ENCODE measurements at regions not wholly inside any gene's neighbourhood (a gene's known extent, or its start where the extent isn't known, plus 50 kb on each side); places are given as distances from the start of the nearest gene placed in this dataset.

DNA sequence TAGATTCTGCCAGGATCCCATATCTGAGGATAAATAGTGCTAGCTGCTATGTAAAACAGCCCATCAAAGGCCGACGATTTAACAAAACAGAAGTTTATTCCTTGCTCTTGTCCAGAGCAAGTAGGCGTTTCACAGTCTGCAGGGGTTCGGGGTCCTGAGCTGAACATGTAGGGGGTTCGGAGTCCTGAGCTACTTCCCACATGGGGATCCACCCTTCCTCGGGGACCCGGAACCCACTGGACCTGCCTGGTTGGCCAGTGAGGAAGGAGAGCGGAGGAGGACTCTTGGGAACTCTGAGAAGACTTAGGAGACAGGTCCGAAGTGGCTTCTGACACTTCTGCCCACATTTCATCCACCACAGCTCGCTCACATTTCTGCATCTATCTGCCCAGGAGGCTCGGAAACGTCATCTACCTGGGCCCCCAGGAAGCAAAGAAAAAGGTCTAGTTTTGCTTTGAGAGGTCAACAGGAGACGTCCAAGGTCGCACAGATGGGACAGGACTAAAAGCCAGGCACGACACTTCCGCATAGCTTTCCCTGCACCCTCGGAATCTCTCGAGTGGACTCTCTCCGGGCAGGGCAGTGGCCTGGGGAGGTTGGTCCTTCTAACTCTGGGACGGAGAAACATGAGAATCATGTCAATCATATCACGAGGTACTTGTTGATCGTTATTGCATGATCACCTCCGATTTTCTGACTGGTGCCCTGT is 86.4 kb downstream of the MICALL2 start:
- Histone ChIP-seq H3K36me3 (ENCODE audit: insufficient read depth, low read length) (no peaks in the 10 kb centered on the region), H3K9ac (ENCODE audit: low read depth, low read length) (no peak overlapping the region), H3K4me2 (ENCODE audit: insufficient read depth, low read length) (no peak overlapping the region), H3K27ac (ENCODE audit: low read length) (no peak overlapping the region), H2AFZ (ENCODE audit: low read depth, low read length) (no peak overlapping the region), H3K79me2 (ENCODE audit: insufficient read depth, low read length) (no peaks in the 10 kb centered on the region), H3K4me1 (ENCODE audit: insufficient read depth, low read length) (no peaks in the 10 kb centered on the region), H3K27me3 (ENCODE audit: insufficient read depth, low read length, poor library complexity) (no peaks in the 10 kb centered on the region), H3K9me3 (ENCODE audit: insufficient read depth, low read length, severe bottlenecking) (no peaks in the 10 kb centered on the region), H4K20me1 (ENCODE audit: insufficient read depth, low read length) (no peaks in the 10 kb centered on the region), H3K4me3 (ENCODE audit: low read depth in 1 of 2, low read length in 2 of 2) (no peak overlapping the region)
- DNase-seq (no peak), ATAC-seq (ENCODE audit: insufficient read depth, low read depth) (no peak)
- TF ChIP-seq, protein P1, sequence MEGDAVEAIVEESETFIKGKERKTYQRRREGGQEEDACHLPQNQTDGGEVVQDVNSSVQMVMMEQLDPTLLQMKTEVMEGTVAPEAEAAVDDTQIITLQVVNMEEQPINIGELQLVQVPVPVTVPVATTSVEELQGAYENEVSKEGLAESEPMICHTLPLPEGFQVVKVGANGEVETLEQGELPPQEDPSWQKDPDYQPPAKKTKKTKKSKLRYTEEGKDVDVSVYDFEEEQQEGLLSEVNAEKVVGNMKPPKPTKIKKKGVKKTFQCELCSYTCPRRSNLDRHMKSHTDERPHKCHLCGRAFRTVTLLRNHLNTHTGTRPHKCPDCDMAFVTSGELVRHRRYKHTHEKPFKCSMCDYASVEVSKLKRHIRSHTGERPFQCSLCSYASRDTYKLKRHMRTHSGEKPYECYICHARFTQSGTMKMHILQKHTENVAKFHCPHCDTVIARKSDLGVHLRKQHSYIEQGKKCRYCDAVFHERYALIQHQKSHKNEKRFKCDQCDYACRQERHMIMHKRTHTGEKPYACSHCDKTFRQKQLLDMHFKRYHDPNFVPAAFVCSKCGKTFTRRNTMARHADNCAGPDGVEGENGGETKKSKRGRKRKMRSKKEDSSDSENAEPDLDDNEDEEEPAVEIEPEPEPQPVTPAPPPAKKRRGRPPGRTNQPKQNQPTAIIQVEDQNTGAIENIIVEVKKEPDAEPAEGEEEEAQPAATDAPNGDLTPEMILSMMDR (IDR thresholded peaks at IDR 0.05; ENCODE audit: borderline replicate concordance, extremely low read depth, low read length, poor library complexity, severe bottlenecking) = no peak
- TF ChIP-seq EZH2 (IDR thresholded peaks at IDR 0.05; ENCODE audit: borderline replicate concordance, low read depth, low read length, severe bottlenecking) = no peak

DNA sequence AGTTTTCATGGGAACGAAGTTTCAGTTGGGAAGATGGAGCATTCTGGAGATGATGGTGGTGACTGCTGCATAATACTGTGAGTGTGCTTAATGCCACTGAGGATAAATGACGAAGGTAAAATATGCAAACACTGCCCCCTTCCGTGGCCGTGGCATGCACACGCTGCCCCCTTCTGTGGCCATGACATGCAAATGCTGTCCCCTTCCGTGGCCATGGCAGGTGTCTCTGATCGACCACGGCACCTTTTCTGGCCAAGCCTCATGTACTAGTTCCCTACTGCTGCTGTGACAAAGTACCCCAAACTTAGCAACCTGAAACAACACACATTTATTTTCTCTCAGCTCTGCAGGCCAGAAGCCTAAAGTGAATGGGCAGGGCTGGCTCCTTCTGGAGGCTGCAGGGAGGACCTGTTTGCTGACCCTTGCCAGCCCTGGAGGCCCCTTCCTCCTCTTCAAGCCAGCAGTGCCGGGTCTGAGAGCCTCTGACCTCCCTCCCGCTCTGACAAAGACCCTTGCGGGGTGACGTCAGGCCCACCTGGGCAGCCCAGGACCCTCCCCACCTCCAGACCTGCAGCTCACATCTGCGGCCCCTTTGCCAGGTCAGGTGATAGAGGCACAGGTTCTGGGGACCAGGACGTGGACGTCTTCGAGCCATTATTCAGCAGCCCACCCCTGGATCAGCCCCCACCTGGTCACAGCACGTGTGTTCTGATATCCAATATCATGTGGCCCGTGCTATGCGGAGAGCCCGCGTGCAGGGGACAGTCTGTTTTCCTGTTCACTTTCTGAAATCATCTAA is 82.0 kb downstream of the MICALL2 start:
- H2AFZ ChIP-seq (ENCODE audit: low read depth, low read length) = no peak overlapping the region
- H3K9me3 ChIP-seq (ENCODE audit: insufficient read depth, low read length, severe bottlenecking) = no peaks in the 10 kb centered on the region
- H3K4me3 ChIP-seq (ENCODE audit: low read depth in 1 of 2, low read length in 2 of 2) = no peak overlapping the region
- no peaks in the 10 kb centered on the region for H3K4me1 ChIP-seq (ENCODE audit: insufficient read depth, low read length)
- ATAC-seq (ENCODE audit: insufficient read depth, low read depth) = no peak
- H3K36me3 ChIP-seq (ENCODE audit: insufficient read depth, low read length) = no peaks in the 10 kb centered on the region
- H4K20me1 ChIP-seq (ENCODE audit: insufficient read depth, low read length) = no peaks in the 10 kb centered on the region
- H3K4me2 ChIP-seq (ENCODE audit: insufficient read depth, low read length) = no peak overlapping the region
- no peak for TF ChIP-seq EZH2 (IDR thresholded peaks at IDR 0.05; ENCODE audit: borderline replicate concordance, low read depth, low read length, severe bottlenecking)
- TF ChIP-seq, protein P1 (IDR thresholded peaks at IDR 0.05; ENCODE audit: borderline replicate concordance, extremely low read depth, low read length, poor library complexity, severe bottlenecking) = no peak
- DNase-seq = no peak
- H3K9ac ChIP-seq (ENCODE audit: low read depth, low read length) = no peak overlapping the region
- no peaks in the 10 kb centered on the region for H3K79me2 ChIP-seq (ENCODE audit: insufficient read depth, low read length)
- H3K27ac ChIP-seq (ENCODE audit: low read length) = no peak overlapping the region
- H3K27me3 ChIP-seq (ENCODE audit: insufficient read depth, low read length, poor library complexity) = no peaks in the 10 kb centered on the region

- DNase-seq = no peak
- ATAC-seq (ENCODE audit: insufficient read depth, low read depth) = no peak
- TF ChIP-seq EZH2 (IDR thresholded peaks at IDR 0.05; ENCODE audit: borderline replicate concordance, low read depth, low read length, severe bottlenecking) = no peak
- Histone ChIP-seq H3K4me3 (ENCODE audit: low read depth in 1 of 2, low read length in 2 of 2) (no peak overlapping the region), H3K4me1 (ENCODE audit: insufficient read depth, low read length) (no peaks in the 10 kb centered on the region), H3K9ac (ENCODE audit: low read depth, low read length) (no peak overlapping the region), H3K79me2 (ENCODE audit: insufficient read depth, low read length) (no peaks in the 10 kb centered on the region), H3K27me3 (ENCODE audit: insufficient read depth, low read length, poor library complexity) (no peaks in the 10 kb centered on the region), H3K36me3 (ENCODE audit: insufficient read depth, low read length) (no peaks in the 10 kb centered on the region), H3K4me2 (ENCODE audit: insufficient read depth, low read length) (no peak overlapping the region), H3K9me3 (ENCODE audit: insufficient read depth, low read length, severe bottlenecking) (no peaks in the 10 kb centered on the region), H2AFZ (ENCODE audit: low read depth, low read length) (no peak overlapping the region), H3K27ac (ENCODE audit: low read length) (no peak overlapping the region), H4K20me1 (ENCODE audit: insufficient read depth, low read length) (no peaks in the 10 kb centered on the region)
These were observed 80.4 kb downstream of the MICALL2 start for GRCh38 chr7:1378610-1379601.

All from DND-41 (cell line).